Activated CD4-positive, alpha-beta T cell treated with anti-CD3 and anti-CD28 coated beads for 36 hours (primary cell): ENCODE measurements at regions not wholly inside any gene's neighbourhood (a gene's known extent, or its start where the extent isn't known, plus 50 kb on each side); places are given as distances from the start of the nearest gene placed in this dataset.

Experiments
- ATAC-seq: fragments of 200-7000 bp; cut with Tn5 transposase; one replicate; pipeline ENCODE4 v1.10.0; 2021; ENCODE audit warnings: mild to moderate bottlenecking, moderate library complexity
- CTCF ChIA-PET: fragments of 350-600 bp; sonication (Branson Sonifier 250); formaldehyde crosslinking; loops from one replicate; lab custom pipeline; 2021; ENCODE audit warnings: antibody characterized with exemption; lab: Charles Lee
- POLR2A ChIA-PET: fragments of 350-600 bp; sonication (Branson Sonifier 250); formaldehyde crosslinking; loops from one replicate; lab custom pipeline; 2021; ENCODE audit warnings: antibody characterized with exemption, inconsistent platforms; lab: Charles Lee
- DNase-seq: peaks from one replicate; pipeline ENCODE4 v3.0.0-alpha.2; 2020
- H3K27ac Mint-ChIP-seq: one replicate; pipeline ENCODE4 v1.8.0; 2021; ENCODE audit warnings: mixed read lengths
- H3K27me3 Mint-ChIP-seq: one replicate; pipeline ENCODE4 v1.8.0; 2021; ENCODE audit warnings: mixed read lengths
- H3K36me3 Mint-ChIP-seq: one replicate; pipeline ENCODE4 v1.8.0; 2021; ENCODE audit warnings: low read depth, mixed read lengths
- H3K4me1 Mint-ChIP-seq: one replicate; pipeline ENCODE4 v1.8.0; 2021; ENCODE audit warnings: mixed read lengths
- H3K4me3 Mint-ChIP-seq: one replicate; pipeline ENCODE4 v1.8.0; 2021; ENCODE audit warnings: mild to moderate bottlenecking, moderate library complexity, mixed read lengths
- H3K9me3 Mint-ChIP-seq: one replicate; pipeline ENCODE4 v1.8.0; 2021; ENCODE audit warnings: low read depth, mixed read lengths
- intact Hi-C, 2 experiments: fragments of 100-400 bp; cut with DNase I in 1 of 2; cut with micrococcal nuclease in 1 of 2; formaldehyde crosslinking; loops; one replicate each; pipeline versions ENCODE4 v1.14.2 to v1.15.1; 2022 to 2024; cut with DNase I, micrococcal nuclease

DNA sequence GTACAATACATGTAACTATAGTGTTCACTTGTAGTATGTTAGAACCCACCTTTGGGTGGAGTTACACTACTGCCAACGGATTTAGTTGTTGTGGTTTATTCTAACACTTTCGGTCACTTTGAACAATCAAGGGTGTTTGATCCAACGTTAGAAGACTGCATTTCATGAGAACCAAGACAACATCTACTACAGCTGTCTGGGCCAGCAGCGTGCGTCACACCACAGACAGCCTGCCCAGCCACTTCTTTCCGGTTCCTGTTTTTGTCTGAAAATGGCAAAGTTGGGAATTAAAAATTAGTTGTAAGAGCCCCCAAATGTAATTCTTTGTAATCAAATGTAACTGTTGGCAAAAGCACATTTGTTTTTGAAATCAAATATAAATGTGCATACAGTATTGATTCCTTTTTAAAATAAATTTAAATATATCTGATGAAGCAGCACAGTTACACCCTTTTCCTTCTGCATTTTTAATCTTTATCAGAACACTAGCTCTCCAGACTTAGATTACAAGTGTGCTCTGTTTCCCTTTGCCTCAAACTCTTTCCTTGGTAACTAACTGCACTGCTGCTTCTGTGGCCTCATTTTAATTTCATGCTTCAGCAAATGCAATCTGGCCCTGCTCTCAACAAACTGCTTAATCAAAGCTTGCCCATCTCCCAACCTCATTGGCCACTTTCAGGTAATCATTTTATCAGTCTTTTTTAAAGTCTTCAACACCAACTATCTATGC, 86.6 kb upstream of the DPH5 start:
- H3K27ac Mint-ChIP-seq: peak overlapping the region; percentile 94
- H3K27me3 Mint-ChIP-seq: no peaks in the 10 kb centered on the region
- POLR2A ChIA-PET: interaction anchor here (0.6 to 0.7 kb wide), 2 partner anchors 9 to 188 kb away, joined by 3 read pairs; no protein-coding TSS in a partner anchor
- CTCF ChIA-PET: interaction anchor here (0.9 to 1.5 kb wide), 3 partner anchors 9 to 18 kb away, joined by 3 read pairs; no protein-coding TSS in a partner anchor
- ATAC-seq: peak; percentile 88
- H3K36me3 Mint-ChIP-seq: peaks cover 17% of the 10 kb centered on the region
- intact Hi-C loops: loop anchor here (5.0 kb wide), 3 partner anchors 85 to 190 kb away; partner anchors contain the start of gene DPH5 (in 1 of the 2)
- peak overlapping the region; percentile 32 for H3K4me3 Mint-ChIP-seq
- peaks cover 9% of the 10 kb centered on the region for H3K9me3 Mint-ChIP-seq
- peak; percentile 73 for DNase-seq
- peaks cover 58% of the 10 kb centered on the region for H3K4me1 Mint-ChIP-seq

DNA sequence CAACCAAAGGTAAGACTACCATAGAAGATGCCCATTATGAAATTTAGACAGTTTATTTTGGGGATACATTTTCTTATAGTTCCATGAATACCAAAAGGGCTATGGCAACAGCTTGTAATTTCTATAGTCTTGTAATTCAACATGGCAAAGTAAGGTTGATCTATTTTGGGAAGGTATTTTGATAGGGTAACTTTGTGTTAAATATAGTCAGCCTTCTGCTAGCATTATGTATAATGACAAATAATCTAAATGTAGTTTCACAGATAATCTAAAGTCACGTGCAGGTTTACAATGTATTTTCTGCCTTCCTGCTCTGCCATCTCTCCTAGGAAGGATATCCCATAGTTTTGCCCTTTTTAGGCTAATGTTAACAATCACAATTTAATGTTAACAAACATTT, 85.9 kb upstream of the DPH5 start:
- ChIA-PET POLR2A (no interaction called here), CTCF (no interaction called here)
- intact Hi-C loops: loop anchor here (5.0 kb wide), 3 partner anchors 84 to 189 kb away; partner anchors contain the start of gene DPH5 (in 1 of the 2)
- no peak for ATAC-seq
- H3K9me3 Mint-ChIP-seq: peaks cover 9% of the 10 kb centered on the region
- DNase-seq: no peak
- H3K27me3 Mint-ChIP-seq: no peaks in the 10 kb centered on the region
- peaks cover 17% of the 10 kb centered on the region for H3K36me3 Mint-ChIP-seq
- H3K27ac Mint-ChIP-seq: peak overlapping the region; percentile 94
- H3K4me3 Mint-ChIP-seq: peak overlapping the region; percentile 32
- peaks cover 63% of the 10 kb centered on the region for H3K4me1 Mint-ChIP-seq

DNA sequence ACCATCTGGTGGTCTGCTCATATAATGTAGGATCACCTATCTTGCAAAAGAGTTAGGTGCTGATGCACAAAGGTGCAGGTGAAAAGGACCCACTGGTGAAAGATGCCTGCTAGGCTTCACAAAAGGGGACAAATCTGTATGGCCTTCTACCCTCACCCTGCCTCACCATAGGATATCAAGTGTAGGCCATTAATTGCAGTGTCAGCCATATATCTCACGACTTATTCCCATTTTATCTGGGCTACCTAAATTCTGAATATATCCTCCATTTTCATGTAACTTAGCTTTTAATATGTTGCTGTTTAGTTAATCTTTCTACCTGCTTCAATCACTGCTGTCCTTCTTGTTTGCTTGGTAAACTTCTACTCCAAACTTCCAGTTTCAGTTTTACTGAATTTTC, 84.2 kb upstream of the DPH5 start:
- ATAC-seq (no peak), DNase-seq (no peak)
- intact Hi-C loops: loop anchor here (5.0 kb wide), 3 partner anchors 82 to 187 kb away; partner anchors contain the start of gene DPH5 (in 1 of the 2)
- H3K27ac Mint-ChIP-seq: no peak overlapping the region
- H3K4me3 Mint-ChIP-seq: no peak overlapping the region
- H3K4me1 Mint-ChIP-seq: peaks cover 55% of the 10 kb centered on the region
- peaks cover 17% of the 10 kb centered on the region for H3K36me3 Mint-ChIP-seq
- CTCF ChIA-PET: interaction anchor here (0.6 to 1.4 kb wide), 5 partner anchors 8 to 179 kb away, joined by 3 to 4 read pairs (median 4); no protein-coding TSS in a partner anchor
- H3K9me3 Mint-ChIP-seq: peaks cover 9% of the 10 kb centered on the region
- no peaks in the 10 kb centered on the region for H3K27me3 Mint-ChIP-seq
- POLR2A ChIA-PET: interaction anchor here (0.6 kb wide), 1 partner anchor 203 kb away, joined by 3 read pairs; no protein-coding TSS in a partner anchor

DNA sequence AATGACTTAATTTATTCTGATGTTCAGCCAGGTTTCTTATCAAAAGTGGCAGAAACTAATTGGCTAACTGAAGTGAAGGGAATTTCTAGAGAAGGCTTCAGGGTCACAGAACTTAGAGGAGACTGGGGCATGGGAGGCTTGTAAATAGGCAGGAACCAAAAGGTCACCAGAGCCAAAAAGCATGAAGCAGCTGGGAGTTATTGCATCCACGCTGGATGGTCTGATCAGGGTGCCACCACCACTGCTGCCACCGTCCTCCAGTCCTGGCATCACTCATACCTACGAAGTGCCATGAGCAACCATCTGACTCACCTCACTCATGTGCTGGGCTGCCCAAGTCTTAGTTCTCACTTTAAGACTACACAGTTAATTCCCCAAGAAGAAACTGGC, 82.5 kb upstream of the DPH5 start:
- Mint-ChIP-seq H3K4me3 (no peak overlapping the region), H3K4me1 (peaks cover 51% of the 10 kb centered on the region), H3K36me3 (peaks cover 13% of the 10 kb centered on the region), H3K9me3 (peaks cover 7% of the 10 kb centered on the region), H3K27me3 (no peaks in the 10 kb centered on the region), H3K27ac (peak overlapping the region; percentile 59)
- ATAC-seq (peak; percentile 79), DNase-seq (peak; percentile 59)
- POLR2A ChIA-PET: no interaction called here
- intact Hi-C loops: no loop called here
- CTCF ChIA-PET: no interaction called here

DNA sequence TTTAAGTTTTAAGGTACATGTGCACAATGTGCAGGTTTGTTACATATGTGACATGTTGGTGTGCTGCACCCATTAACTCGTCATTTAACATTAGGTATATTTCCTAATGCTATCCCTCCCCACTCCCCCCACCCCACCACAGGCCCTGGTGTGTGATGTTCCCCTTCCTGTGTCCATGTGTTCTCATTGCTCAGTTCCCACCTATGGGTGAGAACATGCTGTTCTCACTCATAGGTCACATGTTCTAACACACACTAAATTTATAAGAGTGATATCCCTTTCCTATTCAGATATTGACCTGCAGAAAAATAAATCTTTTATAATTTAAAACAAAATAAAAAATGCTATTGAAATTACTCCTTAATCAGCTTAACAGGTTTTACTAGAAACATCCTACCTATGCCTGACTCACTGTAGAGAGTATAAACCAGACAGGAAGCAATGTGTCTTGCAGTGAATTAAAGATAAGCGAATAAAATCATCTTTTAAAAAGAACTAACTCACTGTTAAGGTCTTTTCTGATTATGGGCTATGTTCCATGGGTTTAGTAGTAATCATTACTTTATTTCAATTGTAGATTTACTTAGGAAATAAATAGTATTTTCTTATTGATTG, 82.0 kb upstream of the DPH5 start:
- Mint-ChIP-seq H3K4me1 (peaks cover 48% of the 10 kb centered on the region), H3K9me3 (peaks cover 7% of the 10 kb centered on the region), H3K27ac (no peak overlapping the region), H3K36me3 (peaks cover 11% of the 10 kb centered on the region), H3K4me3 (no peak overlapping the region), H3K27me3 (no peaks in the 10 kb centered on the region)
- no peak for DNase-seq
- POLR2A ChIA-PET: no interaction called here
- ATAC-seq: peak; percentile 24
- CTCF ChIA-PET: no interaction called here
- intact Hi-C loops: no loop called here

DNA sequence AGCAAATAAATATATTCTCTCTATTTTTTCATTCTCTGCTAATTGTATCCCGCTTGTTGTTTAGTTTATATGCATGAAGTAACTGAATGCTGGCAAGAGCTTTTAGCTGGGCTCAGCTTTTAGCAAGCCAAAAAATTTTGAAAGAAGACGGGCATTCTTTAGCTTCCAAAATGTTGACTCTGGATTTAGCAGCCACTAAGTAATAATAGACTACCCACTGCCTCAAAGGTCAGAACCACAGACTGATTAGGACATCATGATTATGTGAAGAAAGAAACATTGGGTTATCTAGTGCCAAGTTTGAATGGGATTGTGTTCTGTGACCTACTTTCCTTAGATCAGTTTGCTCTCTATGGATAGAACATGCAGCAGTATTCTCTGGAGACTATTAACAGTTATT, 80.3 kb upstream of the DPH5 start:
- Mint-ChIP-seq H3K36me3 (peaks cover 2% of the 10 kb centered on the region), H3K4me3 (no peak overlapping the region), H3K27ac (no peak overlapping the region), H3K9me3 (peaks cover 7% of the 10 kb centered on the region), H3K4me1 (peaks cover 31% of the 10 kb centered on the region), H3K27me3 (no peaks in the 10 kb centered on the region)
- intact Hi-C loops: no loop called here
- CTCF ChIA-PET: interaction anchor here (0.6 kb wide), 1 partner anchor 180 kb away, joined by 3 read pairs; no protein-coding TSS in a partner anchor
- DNase-seq: no peak
- POLR2A ChIA-PET: no interaction called here
- no peak for ATAC-seq

DNA sequence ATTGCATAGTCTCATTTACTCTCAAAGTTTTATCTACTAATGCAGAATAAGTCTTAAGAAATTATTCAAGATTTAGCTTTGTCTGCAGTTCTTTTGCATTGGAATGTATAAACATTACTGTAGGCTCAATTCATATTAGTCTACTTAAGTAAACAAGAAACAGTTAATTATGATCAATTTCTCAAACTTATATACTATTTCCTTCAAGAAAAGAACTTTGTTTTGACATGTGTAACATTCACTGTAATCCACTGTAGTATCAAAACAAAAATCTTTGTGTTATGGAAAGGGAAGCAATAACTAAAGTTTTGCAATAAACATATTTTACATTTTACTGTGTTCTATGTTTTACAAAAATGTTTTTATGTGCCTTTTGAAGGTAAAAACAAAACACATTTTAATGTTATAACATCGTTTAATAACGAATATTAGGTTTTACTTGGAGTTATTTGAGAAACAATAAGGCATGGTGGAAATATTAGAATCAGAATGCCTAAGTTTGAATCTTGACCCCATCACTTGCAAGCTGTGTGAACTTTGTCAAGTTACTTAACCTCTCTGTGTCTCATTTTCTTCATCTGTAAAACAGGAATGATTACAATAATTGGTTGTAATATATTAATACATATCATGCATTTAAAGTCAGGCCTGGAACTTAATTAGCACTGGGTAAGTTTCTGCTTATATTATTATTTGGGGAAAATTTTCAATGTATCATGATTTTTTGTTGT, 77.0 kb upstream of the DPH5 start:
- intact Hi-C loops: no loop called here
- no peak for ATAC-seq
- peaks cover 7% of the 10 kb centered on the region for H3K4me1 Mint-ChIP-seq
- H3K36me3 Mint-ChIP-seq: no peaks in the 10 kb centered on the region
- POLR2A ChIA-PET: no interaction called here
- H3K27me3 Mint-ChIP-seq: no peaks in the 10 kb centered on the region
- no peak overlapping the region for H3K27ac Mint-ChIP-seq
- no peaks in the 10 kb centered on the region for H3K9me3 Mint-ChIP-seq
- no peak overlapping the region for H3K4me3 Mint-ChIP-seq
- CTCF ChIA-PET: interaction anchor here (0.9 to 1.1 kb wide), 5 partner anchors 10 to 207 kb away, joined by 3 to 4 read pairs (median 3); no protein-coding TSS in a partner anchor
- DNase-seq: no peak

DNA sequence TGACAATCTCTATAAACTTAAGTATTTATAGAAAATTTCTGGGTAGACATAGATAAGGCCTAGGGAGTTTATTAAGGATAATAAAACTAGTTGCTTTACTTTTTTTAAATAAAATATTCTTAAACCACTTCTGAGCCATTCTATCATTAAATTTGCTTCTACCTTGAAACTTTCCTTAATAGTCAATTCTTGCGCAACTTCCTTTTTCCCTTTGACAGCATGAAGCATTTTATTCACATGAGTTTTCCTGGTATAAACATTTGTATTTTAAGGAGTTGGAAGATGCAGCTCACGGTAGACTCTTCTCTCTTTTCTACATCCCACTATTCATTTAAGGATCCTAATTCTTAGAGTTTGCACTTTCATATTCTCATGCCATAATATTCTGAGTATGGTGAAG, 75.8 kb upstream of the DPH5 start:
- Mint-ChIP-seq H3K36me3 (no peaks in the 10 kb centered on the region), H3K4me3 (no peak overlapping the region), H3K27me3 (no peaks in the 10 kb centered on the region), H3K27ac (no peak overlapping the region), H3K4me1 (no peaks in the 10 kb centered on the region), H3K9me3 (no peaks in the 10 kb centered on the region)
- intact Hi-C loops: no loop called here
- ChIA-PET POLR2A (no interaction called here), CTCF (interaction anchor here (0.9 to 1.1 kb wide), 4 partner anchors 9 to 208 kb away, joined by 3 to 4 read pairs (median 4); no protein-coding TSS in a partner anchor)
- ATAC-seq (no peak), DNase-seq (no peak)

DNA sequence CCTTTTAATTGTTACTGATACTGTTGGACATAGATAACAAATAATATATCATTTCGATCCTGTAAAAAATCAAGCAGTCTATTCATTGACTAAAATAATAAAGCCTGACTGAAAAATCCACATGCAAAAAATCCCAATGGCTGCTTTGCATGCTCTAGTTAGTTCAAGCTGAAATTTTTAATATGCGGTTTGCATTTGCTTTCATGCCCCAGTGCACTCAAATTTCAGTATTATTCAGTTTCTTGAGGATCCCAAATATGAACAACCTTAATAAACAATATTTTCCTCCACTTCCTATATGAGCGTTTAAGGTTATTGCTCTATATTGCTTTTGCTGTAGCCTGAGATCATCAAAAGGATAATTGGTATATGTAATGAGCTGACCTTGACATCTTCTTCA, 75.1 kb upstream of the DPH5 start:
- Mint-ChIP-seq H3K36me3 (no peaks in the 10 kb centered on the region), H3K4me3 (no peak overlapping the region), H3K27ac (no peak overlapping the region), H3K4me1 (no peaks in the 10 kb centered on the region), H3K27me3 (no peaks in the 10 kb centered on the region), H3K9me3 (no peaks in the 10 kb centered on the region)
- intact Hi-C loops: no loop called here
- POLR2A ChIA-PET: no interaction called here
- DNase-seq (no peak), ATAC-seq (no peak)
- CTCF ChIA-PET: interaction anchor here (1.1 kb wide), 1 partner anchor 25 kb away, joined by 3 read pairs; no protein-coding TSS in a partner anchor

DNA sequence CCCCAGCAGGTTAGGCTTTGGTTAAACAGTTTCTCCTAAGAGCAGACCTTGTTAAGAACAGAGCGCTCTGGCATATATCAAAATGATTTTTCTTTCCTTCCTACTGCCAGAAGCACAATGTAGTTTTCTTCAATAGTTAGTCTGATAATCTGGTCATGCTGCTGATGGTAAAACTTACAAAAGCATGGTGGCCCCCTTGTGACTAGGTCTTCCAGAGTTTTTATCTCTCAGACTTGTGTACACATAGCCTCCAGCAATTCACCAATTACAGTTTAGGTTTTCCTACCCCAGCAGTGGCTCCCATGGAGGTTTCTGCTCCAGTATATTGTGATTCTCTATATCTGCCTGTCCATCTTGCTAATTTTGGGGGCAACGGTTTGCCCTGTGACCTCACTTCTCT, 73.3 kb upstream of the DPH5 start:
- ChIA-PET POLR2A (no interaction called here), CTCF (interaction anchor here (0.6 to 0.9 kb wide), 3 partner anchors 79 to 191 kb away, joined by 4 to 6 read pairs (median 4); no protein-coding TSS in a partner anchor)
- no peaks in the 10 kb centered on the region for H3K27me3 Mint-ChIP-seq
- intact Hi-C loops: no loop called here
- no peak overlapping the region for H3K4me3 Mint-ChIP-seq
- H3K27ac Mint-ChIP-seq: no peak overlapping the region
- no peak for ATAC-seq
- H3K4me1 Mint-ChIP-seq: no peaks in the 10 kb centered on the region
- DNase-seq: no peak
- peaks cover 2% of the 10 kb centered on the region for H3K9me3 Mint-ChIP-seq
- H3K36me3 Mint-ChIP-seq: no peaks in the 10 kb centered on the region

DNA sequence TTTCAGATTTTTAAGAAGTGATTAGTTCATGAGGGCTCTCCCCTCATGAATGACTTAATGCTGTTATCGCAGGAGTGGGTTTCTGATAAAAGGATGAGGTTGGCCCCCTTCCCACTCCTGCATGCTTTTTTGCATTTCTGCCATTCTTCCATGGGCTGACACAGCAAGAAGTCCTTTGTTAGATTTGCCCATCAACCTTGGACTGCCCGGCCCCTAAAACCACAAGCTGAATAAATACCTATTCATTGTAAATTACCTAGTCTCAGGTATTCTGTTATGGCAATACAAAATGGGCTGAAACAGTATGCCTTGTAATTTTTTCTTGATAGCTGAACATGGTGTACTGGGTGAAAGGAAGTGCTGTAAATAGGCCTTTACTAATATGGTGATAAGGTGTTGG, 72.7 kb upstream of the DPH5 start:
- ATAC-seq (no peak), DNase-seq (no peak)
- POLR2A ChIA-PET: no interaction called here
- peaks cover 2% of the 10 kb centered on the region for H3K9me3 Mint-ChIP-seq
- no peak overlapping the region for H3K4me3 Mint-ChIP-seq
- intact Hi-C loops: no loop called here
- no peaks in the 10 kb centered on the region for H3K27me3 Mint-ChIP-seq
- CTCF ChIA-PET: interaction anchor here (0.6 to 0.9 kb wide), 2 partner anchors 122 to 192 kb away, joined by 4 to 6 read pairs; no protein-coding TSS in a partner anchor
- H3K27ac Mint-ChIP-seq: no peak overlapping the region
- no peaks in the 10 kb centered on the region for H3K4me1 Mint-ChIP-seq
- H3K36me3 Mint-ChIP-seq: no peaks in the 10 kb centered on the region
